ENCODE measurements at regions not wholly inside any gene's neighbourhood (a gene's known extent, or its start where the extent isn't known, plus 50 kb on each side); places are given as distances from the start of the nearest gene placed in this dataset.

DNA sequence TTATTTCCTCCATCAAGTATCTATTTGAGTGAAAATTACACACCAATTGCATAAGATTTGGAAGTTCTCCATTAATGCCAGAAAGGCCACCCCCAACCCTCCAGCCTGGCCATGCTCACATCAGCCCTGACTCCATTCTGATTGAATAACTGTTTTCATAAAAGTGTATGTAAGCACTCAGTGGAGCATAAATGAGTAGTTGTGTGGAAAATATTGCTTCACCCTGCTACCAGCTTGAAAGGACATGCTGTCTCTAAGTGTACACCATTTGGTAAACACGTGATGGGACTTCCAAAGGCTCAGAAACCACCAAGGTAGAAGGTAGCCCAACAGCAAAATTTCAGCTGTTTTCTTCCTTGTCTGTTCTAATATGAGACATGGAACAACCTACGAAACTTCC, 393.8 kb downstream of the ZNF385D start:
- DNase-seq, result no peak

DNA sequence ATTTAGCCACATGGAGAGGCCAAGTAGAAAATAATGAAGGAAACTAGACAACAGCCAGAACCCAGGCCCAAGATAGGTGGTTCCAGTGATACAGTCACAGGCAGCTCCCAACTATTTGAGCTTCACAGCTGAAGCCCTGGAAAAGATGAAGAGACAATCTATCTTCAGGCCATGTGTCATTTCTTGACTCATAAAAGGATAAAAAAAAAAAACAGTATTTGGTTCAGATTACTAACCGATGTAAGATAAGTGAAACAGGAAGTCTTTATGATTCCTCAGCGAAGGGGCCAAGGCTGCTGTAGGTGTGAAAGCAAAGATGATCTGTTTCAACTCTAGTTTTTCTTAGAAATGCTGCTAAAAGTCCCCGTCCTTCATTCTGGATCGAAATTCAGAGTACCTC, 394.6 kb downstream of the ZNF385D start:
- no peak for DNase-seq

DNA sequence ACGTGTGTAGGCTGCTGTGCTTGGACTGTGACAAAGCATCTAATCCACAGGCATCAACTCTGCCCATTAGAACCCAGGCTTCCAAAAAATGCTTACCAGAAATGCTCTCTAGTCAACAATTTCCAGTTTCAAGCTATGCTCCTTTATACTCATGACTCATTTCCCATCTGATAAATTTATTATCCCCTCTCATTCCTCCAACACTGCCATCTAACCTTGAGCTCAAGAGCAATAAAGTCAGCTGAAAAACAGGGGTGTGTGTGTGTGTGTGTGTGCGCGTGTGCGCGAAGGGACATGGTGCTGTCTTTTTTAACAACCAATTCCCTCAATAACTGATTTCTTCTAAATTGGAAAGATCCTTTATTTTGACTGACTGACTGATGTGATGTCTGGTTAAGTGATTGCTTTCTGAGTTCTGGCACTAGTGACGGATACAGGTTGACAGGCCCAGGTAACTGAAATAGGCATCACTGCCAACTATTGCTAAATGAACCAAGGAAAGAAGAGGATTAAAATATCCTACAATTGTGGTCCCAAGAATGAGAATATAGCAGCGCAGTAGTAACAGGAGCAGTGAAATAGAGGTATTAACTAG, 405.5 kb downstream of the ZNF385D start:
- no peak for DNase-seq

DNA sequence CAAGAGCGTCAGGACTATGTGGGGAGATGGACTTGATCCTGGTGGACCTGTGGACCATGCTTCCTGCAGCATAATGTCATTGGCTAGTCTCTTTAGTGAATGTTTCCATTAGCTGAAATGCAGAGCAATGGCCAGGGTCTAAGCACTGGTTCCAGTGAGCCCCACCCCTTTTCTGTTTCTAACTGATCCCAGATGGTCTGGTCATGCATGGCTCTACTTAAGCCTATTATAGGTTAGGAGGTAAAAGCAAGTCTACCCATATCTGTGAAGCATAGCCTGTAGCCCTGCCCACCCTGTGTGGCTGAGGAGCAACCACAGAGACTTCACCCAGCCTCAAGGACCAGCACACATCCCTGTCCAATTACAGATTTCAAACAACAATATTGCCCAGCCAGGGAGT, 419.2 kb downstream of the ZNF385D start:
- DNase-seq, result no peak

DNA sequence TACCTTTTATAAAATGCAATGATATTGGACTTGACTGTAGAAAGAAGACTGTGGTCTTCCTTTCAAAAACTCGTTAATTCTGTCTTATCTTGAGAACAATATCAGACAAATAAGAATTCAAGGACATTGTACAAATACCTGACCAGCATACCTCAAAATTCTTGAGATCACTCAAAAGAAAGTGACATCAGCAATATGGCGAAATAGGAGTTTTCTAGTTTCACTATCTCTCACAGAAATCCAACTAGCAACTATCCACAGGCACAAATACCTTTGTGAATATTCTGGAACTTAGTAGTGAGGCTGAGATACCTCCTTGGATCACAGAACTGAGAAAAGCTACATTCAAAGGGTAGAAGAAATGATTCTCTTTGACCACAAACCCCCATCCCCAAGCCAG, 419.7 kb downstream of the ZNF385D start:
- DNase-seq, result no peak

DNA sequence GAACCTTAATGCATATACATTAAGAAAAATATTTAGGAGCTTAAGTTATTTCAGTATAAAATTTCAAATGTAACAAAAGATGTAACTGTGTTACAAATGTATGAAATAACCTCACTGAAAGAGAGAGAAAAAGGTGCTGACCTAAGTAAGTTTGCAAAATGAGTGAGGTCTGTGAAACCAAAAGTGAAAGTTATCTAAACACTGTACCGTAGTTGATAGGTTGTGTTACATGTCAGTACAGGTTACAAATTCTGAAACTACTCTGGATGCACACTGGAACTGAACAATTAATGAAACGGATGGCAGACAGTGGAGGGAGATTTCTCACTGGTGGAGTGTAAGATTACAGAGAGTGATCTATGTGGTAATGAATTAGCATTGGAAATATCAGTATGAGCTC, 420.7 kb downstream of the ZNF385D start:
- no peak for DNase-seq

DNA sequence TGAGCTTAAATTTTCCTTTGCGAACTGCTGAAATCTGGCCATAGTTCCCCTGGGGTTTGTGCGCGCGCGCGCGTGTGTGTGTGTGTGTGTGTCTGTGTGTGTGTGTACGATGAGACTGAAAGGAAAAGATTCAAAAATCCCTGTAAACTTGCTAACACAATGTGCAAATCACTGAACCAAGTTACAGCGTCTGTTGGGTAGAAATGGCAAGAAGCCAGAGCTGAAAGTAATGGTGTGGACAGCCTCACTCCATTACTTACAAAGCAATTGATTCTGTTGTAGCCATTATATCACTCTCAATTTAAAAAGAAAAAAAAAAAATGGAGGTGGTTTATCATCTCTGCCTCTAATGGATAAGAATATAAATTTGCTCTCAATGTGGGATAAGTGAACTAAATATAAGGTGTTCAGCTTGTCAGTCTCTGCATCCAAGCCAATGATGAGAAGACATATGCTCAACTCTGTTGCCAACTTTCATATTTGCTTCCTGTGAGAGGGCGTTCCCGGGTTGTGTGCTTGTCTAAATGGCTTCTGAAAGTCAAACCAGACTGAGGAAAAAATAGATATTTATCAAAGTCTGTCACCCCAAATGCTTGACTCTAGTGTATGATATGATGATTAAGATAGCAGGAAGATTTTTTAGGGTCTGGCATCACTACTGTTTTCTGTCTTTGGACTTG, 422.2 kb downstream of the ZNF385D start:
- DNase-seq, result no peak

DNA sequence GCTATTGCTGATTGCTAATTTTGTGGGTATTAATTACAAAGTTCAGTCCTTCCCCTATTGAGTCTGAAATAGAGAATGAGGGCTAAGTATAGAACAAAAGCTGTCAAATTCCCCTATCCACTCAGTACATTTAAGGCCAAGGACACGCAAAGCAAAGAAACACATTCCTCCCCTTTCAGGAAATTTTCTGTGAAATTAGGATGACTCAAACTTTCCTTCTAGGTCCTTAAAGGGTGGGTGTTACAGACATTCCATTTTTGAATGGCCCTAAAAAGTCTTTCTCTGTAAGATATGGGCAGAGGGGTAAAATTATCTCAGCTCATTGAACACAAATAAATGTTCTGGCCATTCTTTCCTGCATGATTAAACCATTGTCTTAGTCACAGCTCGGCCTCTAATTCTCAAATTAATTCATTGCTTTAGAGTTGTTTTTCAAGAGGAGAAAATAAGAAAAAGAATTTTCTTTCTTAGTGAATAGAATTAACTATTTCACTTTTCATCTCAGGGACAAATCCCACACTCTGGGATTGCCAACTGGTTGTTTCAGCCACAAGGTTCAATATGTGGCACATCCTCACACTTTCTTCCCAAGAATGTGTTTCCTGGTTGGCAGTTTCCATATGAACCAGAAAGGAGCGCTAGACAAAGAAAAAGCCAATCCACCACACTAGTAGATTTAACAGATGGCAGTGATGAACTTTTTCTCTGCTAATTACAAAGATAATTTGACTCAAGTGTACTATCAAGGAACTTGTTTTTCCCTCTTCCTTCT, 424.1 kb downstream of the ZNF385D start:
- no peak for DNase-seq

DNA sequence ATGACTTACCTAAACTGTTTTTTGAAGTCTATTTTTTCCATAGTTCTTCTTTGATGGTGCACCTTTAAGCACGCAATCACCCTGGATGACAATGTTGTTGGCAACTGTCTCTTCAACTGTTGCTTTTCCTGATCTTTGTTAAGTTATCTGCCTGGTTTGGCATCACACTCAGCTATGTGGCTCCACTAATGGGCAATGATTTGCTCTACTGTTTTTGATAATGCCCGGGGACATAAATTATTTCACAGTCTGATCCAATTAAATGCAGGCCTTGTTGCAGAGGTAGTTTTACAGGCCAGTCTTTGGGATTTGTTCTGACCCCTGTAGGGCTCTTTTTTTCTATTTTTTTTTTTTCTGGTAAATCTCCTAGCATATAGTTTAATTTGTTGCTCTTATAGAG, 436.3 kb downstream of the ZNF385D start:
- DNase-seq, result no peak

DNA sequence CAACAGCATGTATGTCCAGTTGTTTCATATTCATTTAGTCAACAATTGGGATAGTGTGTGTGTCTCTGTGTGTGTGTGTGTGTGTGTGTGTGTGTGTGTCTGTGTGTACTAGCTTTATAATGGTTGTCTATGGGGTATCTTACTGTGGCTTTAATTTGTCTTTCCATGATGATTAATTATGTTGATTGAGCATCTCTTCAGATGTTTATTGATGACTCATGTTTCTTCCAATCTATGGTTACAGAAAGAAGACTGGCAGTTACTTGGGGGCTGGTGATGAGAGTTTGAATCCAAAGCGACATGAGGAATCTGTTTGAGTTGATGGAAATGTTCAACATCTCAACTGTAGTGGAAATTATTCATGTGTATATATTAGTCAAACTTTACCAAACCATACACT, 440.1 kb downstream of the ZNF385D start:
- DNase-seq, result no peak

DNA sequence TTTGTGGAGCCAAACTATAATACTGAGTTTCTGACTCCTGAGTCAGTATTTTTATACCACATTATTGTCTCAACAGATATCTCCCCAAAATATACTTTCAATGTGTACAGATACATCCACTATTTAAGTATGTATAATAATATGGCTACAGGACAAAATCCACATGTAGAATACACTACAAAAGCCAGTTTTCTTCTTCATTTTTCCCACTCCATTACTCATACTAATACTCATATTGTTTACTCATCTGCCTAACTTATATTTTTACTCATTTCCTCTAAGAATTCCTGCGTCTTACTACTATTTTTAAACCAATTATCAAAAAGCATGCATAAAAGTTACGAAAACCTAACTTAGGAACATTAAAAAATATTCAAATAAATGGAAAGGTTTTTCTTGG, 440.8 kb downstream of the ZNF385D start:
- DNase-seq, result no peak

DNA sequence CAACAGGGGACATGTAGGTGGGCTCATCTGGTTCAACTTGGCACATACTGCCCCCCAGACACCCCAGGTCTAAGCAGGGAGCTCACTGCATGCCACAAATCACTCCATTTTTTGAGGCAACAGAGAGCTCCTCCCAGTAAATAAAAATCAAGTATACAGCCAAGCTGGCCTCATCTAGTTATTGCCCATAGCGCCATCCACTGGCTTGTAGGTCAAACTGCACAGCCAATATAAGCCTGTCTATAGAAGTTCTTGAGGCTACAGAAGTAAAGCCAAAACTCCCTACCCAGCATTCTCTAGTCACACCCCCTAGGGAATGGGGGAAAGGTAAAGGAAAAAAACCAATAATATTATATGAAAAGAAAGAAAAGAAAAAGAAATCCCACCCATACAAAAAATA, 453.7 kb downstream of the ZNF385D start:
- no peak for DNase-seq

DNA sequence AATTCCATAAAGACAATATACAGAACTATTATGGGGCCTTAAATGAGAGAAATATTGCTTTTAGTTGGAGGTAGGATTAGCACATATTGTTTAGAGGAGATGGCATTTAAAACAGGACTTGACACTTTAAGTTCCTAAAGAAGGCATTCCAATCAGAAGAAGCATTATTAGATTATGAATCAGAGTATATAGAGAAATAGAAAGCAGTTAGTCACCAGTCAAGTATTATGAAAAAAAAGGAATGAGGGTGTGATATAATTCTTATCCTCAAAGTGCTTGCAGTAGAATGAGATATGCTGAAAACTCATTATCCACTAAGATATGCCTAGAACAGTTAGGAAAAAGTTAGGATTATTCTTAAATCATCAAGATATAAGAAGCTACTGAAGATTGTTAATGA, 456.2 kb downstream of the ZNF385D start:
- no peak for DNase-seq

DNA sequence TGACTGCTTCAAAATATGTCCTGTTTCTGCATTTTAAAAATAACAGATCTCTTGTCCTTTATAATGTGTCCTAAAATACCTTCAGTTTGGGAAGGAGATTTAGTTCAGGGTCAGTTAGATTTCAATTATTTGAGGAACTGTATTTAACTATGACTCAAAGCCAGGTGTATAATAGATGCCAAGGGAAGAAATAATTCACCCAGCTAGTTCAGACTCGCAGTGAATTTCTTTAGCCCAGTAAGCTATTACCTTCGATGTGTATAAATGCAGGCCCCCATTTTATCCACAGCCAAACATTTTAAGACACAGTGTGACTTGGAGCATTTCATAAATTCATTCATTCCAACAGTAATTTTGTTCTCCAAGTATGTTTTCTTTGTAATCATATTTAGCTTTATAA, 458.0 kb downstream of the ZNF385D start:
- DNase-seq, result no peak

DNA sequence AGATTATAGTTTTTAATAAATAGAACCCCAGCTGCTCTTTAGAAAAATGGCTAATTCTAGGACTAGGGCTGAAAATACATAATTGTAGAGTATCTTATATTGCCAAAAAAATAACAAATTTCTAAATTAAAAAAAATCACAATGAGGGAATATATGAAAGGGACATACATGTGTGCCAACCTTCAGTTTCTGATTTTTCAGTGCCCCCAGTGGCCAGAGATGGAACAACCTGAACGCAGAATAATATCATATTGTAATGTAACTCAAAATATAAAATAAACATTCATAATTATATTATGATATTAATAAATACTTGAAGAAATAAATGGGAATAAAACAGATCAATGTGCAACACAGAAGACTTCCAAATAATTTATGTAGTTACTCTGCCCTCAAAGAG, 460.5 kb downstream of the ZNF385D start:
- no peak for DNase-seq

DNA sequence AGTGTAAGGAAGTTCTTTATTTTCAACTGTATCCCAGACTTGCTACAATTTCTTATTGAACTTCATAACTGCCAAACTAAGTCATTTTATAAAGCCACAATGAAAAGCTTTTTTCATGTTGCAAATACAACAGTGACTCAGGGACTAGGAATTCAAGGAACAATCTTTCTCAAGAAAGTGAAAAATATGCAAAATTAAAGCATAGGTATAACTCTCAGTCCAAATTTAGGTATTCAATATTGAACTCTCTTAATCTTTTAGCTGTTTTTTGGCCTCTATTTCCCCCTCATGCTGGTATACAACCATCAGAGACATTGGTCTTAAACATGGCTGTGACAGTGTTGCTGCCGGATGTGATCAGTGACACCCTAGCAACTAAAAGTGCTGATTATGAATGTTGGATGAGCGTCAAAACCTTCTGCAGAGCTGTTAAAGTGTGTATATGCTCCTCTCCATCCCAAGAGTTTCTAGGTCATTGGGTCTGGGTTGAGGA, 476.9 kb downstream of the ZNF385D start:
- no peak for DNase-seq

DNA sequence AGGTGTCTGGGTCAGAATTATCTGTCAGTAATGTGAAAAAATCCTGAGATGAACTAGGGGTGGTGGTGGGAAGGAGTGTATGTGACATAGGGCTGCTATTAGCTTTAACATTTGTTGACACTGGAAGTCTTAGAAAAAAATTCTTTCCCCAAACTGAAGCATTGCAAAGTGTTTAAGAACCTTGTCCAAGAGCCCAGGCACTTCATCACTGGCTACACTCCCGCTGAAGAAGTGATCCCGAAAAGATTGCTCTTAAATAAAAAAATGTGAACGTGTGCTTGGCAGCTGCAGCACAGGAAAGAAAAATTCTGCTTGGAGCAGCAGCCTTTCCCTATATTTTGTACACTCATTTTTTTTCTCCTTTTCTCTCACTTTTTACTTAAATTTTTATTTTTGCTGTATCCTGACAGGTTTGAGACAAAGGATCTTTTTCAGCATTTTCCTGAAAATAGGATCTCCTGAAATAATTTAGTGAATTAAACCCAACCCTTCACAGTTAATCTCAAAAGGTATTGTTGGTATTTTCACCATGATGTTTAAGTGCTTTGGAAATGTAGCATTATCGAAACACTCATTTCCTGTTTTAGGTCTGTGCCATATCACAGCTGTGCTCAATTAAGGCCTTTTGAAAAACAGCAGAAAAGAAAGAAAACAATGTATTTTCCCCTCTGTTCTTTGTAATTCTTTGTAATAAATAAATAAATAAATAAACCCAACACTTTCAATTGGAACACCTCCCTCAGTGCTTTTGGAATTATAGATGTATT, 477.6 kb downstream of the ZNF385D start:
- no peak for DNase-seq

DNA sequence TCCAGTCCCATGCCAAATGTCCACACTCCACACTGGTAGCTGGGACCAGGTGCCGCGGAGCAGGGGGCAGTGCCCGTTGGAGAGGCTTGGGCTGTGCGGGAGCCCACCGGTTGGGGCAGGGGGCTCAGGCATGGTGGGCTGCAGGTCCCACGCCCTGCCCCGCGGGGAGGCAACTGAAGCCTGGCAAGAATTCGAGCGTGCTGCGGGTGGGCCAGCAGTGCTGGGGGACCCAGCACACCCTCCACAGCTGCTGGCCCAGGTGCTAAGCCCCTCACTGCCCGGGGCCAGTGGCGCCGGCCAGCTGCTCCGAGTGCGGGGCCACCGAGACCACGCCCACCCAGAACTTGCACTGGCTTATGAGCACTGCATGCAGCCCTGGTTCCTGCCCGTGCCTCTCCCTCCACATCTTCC, 479.4 kb downstream of the ZNF385D start:
- DNase-seq, result no peak

DNA sequence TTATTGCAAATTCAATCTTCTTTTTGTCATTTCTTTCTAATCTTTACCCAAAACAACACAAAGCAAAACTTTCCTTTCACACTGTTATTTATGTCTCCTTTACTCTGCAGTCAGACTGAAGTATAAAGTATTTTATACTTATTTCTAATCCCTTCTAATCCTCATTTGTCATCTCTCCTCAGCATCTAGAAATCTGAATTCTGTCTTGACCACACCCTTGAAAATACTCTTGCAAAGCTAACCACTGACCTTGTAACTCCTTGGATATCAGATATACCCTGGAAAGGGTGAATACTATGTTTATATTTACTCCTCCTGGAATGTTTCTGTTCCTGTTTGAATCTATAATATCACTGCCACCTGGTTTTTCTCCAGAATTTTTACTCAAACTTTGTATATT, 481.1 kb downstream of the ZNF385D start:
- no peak for DNase-seq

DNA sequence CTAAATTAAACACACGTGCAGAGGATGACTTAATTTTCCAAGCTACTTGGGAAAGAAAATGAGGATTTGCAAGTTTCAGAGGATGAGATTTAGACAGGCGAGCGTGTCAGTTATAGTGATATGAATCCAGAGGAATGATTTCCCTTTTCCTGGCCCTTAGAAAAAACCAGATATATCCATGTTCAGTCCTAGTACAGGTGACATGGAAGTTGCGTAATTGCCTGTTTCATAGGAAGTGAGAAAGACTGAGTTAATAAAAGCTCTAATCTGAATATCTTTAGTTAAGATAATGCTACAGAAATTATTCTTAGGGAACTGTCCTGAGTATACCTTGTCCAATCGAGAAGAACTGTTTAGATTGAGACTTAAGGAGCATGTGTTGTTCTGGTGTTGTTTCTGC, 490.5 kb downstream of the ZNF385D start:
- DNase-seq, result no peak

DNA sequence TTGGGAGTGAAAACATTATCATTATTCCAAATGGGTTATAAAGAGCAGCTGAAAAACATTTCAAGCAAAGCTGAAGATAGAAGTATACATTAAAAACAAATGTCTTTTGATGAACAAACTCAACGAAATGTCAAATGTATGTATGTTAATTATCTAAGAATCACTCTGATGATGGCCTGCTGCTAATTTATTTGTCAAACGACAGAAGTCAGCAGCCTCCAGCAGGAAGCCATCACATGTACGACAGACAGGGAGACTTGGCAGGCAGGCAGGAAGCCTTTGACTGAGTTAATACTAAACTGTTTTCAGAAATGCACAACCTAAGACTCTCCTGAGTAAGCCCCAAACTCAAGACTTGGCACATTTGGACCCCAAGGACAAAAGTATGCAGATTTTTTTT, 491.1 kb downstream of the ZNF385D start:
- no peak for DNase-seq

DNA sequence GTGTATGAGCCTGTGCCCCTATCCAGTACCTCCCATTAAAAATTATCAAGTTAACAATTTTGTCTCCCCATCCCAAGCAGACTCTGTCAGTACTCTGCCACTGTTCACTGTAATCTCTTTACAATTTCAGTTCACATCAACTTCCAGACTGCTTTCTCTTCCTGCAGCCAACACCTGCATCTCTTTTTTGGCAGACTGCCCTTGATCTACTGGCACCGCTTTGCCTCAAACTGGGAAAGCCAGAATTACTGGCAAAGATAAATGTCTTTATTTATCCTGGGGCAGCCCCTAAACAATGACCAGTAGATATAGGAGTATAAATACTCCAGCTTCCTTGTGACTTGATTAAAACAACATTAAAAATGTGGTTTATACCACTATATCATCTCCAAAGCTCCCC, 494.1 kb downstream of the ZNF385D start:
- no peak for DNase-seq

DNA sequence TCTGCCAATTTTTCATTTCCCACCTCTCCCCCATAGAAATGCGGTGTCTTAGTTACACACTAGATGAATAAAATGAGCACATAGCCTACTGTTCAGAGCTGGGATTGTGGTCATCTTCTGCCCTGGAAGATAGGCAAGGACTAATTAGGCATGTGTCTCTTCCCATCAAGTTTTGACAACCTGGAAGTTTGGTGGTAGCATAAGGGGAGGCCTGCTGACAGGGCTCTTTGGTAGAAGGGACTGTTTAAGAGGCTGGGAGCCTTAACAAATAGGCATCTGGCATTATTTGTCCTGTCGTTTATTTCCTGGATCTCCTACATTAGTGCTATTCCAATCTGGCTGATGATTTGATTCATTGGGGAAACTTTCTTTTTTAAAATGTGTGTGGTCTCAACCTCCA, 512.3 kb downstream of the ZNF385D start:
- DNase-seq, result no peak

DNA sequence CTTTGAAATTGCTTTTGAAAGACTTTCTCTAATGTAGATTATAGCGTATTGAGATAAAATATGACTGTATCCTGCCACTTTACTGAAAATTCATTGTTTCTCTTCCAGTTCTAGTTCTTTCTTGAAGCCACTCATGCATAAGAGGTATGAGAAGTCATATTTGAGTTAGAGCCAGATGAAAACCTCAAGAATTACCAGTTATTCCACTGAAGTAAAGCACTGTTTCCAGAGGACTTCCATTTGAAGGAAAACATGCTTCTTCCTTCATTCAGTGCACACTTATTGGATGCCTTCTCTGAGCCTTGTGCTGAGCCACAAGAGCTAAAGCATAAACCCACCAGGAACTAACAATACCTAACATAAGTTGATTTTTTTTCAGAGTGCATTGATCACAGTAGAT, 513.4 kb downstream of the ZNF385D start:
- no peak for DNase-seq
